ENCODE measurements at regions not wholly inside any gene's neighbourhood (a gene's known extent, or its start where the extent isn't known, plus 50 kb on each side); places are given as distances from the start of the nearest gene placed in this dataset.
"Not testable (repeated sequence)": the region's sequence is repeated elsewhere in the genome, so short reads cannot be mapped to it uniquely, and the experiment has no call there.

DNA sequence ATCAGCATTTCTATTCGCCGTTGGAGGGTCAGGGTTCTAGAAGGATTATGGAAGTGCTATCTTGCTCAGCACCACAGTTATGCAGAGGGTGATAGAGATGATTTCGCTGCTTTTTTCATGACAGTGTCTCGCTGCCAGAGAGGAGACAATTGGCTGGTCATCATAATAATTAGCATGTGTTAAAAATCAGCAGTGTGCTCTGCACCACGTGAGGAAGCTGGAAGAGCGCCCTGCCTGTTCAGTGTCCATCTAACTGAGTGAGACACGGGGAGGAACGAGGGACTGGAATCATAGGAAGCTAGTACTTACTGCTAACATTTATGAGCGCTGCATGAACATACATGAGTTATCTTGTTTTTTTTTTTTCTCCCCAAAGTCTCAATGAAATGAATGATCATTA is 116.2 kb upstream of the PLAAT1 start:
- no peak for DNase-seq

DNA sequence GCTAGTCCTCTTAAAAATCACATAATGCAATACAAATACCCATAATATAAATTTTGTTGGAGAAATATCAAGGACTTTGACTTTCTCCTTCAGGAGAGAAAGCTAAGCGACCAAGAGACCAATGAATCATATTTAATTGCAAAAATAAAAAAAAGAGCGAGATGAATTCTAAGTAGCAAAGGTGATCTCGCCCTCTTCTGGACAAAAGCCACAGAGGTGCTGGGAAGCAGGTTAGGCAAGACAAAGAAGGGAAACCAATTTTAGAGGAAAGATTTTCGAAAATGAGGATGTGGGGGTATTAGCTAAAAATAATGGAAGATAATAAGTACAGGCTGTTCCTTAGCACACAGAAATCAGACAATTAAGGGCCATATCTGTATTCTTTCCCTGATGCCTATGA is 111.4 kb upstream of the PLAAT1 start:
- DNase-seq, result no peak

DNA sequence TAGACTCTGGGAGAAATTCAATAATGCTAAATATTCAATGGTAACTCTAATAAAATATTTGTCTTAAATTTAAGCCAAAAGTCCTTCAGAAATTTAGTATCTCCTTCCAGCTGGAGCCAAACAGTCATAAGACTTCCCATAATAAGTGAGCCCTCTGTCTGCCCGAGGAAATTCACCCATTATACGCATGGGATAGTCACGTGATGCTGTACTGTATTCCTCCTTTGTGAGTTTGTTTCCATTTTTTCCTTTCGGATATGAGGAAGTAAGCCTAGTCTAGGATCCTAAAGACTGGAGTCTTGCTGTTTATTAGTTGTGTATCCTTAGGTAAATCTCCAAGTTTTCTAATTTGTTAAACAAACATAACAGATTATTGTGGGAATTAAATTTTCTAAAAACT is 110.4 kb upstream of the PLAAT1 start:
- no peak for DNase-seq

DNA sequence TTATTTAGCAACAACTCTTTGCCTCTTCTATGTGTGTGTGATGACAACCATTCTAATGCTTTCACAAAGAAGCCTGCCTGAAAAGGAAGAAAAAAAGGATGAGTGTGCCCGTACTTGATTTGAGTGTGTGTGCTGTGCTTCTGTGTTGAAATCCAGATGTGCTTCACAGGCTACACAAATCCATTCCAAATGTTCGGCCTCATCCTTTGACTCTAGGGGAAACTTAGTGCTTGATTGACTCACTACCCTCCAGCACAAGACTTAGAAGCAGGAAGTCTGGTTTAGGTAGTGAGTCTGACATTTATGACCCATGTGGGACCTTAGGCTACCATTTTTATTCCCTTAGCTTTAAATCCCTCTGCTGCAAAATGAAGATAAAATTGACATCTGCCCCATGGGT is 108.8 kb upstream of the PLAAT1 start:
- DNase-seq, result peak; percentile 58

DNA sequence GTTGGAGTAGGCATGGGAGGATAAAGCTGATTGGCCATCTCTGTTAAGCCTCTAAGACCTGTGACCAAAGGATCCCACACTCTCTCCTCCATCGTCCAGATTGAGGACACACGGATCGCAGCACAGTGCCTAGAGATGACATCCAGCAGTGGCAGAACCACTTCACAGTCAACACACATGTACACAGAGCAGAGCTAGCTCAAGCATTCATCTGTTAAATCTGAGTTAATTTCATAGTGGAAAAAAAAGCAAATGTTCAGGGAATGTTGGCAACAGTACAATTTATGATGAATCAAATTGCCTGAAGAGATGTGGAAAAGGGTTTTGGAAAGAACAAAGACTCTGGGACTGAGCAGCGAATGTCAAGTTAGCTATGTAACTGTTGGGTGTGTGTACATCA is 108.1 kb upstream of the PLAAT1 start:
- peak; percentile 73 for DNase-seq

DNA sequence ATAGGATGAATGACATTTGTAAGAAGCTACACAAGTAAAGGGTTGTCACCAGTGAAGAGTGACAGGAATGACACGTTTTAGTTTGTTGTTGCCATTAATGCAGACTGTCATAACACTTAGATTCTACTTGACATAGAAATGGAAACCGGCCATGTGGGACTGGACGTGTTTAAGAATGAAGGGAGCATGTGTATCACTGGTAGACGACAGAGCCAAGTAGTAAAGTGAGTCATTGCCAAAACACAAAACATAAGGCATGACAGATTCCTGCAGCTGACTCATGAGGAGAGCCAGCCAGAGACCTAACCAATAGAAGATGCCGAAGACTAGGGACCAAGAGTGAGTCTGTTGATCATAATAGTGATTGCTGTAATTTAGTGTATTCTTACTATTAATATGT is 106.2 kb upstream of the PLAAT1 start:
- DNase-seq, result peak; percentile 61

DNA sequence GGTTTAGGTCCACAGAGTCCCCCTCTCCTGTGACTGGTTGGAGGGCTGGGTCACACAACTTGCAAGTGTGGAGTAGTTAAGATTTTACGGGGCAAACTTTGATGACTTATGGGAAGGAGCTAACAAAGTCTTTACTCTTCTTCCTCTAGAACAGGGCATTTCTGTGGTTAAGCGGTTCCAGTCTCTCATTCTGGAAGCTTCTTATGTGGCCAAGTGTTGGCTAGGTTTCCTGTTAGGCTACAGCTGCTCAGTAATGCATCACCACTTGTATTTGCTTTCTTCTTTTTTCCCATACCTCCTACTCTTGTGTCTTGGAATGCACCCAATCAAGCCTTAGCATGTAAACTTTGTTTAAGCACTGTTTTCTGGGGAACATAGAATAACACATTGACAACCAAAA is 100.6 kb upstream of the PLAAT1 start:
- no peak for DNase-seq

DNA sequence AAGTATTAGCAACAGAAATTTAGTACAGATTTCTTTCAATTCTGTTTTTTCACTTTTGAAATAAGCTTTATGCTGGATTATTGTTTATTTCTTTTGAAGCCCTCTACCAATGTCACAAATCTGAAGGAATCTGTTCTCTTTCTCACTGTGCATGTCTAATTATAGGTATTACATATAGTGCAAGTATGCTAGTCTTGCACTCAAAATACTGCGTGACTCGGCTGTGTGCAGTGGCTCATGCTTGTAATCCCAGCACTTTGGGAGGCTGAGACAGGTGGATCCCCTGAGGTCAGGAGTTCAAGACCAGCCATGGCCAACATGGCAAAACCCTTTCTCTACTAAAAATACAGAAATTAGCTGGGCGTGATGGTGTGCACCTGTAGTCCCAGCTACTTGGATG is 95.8 kb upstream of the PLAAT1 start:
- no peak for DNase-seq

DNA sequence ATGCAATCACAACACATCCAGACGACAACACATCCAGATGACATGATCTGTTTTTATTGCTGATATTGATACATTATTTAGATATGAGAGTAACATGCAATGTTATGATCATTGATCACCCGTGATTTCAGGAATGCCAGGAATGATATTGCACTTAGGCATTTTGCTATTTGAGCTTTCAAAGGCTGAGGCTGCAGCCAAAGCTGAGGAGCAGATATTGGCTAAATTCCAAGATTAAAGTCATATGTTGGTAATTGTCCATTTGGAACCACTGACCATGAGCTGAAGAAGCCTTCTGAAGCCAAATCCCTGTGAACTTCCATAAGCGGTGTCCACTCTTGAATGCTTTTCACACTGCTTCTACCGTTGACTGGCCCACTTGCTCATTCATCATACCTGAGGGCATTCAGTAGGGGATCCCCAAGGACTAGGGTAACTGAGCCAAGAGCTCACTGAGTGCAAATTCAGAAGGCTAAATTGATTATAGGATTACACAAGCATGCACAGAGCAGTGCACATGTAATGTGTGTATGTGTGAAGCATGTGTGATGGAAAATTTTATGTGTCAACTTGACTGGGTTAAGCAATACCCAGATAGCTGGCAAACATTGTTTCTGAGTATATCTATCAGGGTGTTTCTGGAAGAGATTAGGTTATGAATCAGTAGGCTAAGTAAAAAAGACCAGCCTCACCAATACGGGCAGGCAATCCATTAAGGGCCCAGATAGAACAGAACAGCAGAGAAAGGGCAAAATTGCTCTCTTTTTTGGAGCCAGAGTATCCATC is 92.1 kb upstream of the PLAAT1 start:
- no peak for DNase-seq

DNA sequence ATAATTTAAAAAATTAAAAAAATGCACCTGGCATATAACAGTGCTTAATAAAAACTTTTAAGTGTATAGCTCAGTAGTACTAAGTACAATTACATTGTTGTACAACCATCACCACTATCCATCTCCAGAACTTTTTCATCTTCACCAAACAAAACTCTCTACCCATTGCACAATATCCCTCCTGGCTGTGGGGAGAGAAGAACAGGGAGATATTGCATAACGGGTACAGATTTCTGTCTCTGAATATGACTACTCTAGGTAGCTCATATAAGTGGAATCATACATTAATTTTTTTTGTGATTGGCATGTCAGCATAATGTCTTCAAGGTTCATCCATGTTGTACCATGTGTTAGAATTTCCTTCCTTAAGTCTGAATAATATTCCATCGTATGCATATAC is 91.0 kb upstream of the PLAAT1 start:
- no peak for DNase-seq

DNA sequence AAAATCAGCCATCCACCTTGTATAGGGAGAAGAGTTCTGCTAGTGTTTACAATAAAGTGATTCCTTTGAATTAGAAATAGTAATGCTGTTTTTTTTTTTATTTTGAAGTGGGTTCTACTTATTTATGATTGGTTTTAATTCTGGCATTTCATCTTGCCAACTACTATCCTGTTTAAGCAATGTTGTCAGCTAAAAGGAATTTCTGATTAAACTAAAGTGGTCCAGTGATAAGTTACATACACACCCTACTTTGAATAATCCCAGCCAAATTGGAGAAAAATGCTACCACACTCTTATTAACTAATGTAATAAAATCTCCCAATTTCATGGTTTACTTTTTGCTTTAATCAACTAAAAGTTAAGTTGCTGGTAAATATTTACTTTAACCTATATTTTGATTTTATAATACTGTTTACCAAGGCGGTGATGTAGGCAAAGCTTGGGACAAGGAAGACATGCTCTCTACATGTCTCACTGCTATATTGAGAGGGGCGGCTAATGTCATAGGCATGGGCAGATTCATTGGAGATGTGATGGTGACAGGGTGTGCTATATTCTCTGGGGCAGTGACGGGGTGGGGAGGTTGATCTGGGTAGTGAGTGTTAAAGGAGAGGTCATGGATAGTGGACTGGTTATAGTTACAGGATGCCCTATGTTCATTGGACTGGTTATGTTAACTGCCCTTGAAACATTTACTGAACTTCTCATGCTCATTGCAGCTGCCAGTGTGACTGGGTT is 85.8 kb upstream of the PLAAT1 start:
- DNase-seq, result not testable (repeated sequence)

DNA sequence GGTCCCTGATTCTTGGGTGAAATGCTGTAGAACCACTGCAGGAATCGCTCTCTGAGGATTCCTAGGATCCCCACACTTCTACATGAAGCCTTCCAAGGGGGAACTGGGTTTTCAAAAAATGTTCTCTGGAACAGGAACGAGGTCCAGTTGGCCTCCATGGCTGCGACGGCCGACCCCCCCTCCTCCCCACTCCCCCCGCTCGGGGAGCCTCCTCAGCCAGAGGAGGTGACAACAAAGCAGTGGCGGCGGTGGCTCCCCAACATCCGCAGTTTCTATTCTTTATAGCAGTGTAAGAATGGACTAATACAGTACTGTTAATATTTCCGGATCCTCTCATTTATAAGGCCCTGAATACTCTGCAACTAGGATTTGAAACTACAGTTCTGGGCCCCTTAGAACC is 84.0 kb upstream of the PLAAT1 start:
- DNase-seq, result no peak

DNA sequence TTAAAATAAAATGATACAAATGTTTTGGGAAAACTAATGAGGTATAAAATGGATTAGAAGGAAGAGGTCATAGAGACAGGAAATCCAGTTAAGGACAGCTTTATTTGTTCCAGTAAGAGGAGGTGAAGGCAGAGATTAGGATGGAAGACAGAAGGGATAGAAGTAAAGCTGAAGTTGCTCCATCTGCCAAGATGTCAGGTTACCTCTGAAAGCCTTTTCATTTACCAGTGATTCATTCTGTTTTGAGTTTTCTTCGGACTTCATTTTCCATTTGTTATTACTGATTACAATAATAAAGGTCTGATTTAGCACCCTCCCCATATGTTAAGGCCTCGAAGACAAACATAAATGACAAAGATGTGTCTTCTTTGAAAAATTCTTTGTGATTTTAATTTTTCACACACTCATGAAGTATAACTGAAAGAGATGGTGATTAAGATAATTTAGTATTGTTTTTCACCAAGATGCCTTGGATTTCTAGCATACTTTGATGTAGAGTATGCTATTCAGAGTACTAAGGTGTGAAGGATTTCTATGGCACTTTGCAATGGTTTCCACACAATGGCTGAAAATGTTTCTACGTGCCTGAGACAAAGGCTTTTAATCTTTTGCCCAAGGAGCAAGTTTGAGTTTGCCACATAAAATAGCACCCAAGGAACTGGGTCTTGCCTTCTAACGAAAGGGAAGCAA is 75.4 kb upstream of the PLAAT1 start:
- DNase-seq, result no peak

DNA sequence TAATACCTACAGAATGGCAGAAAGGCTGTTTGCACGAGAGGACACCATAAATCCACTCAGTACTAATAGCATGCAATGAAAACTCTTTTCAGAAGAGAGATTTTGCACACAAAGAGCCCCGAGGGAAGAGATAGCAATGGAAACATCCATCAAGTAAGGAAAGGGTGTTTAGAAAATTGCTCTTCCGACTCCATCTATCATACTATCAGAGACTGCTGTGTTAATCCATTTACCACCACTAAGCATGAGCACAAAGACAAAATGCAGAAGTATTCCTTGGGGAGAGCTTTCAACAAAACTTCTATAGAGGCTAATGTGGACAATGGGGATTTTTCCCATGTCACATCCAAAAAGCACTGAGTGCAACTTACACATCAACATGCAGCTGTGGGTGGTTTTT is 72.1 kb upstream of the PLAAT1 start:
- DNase-seq, result no peak

DNA sequence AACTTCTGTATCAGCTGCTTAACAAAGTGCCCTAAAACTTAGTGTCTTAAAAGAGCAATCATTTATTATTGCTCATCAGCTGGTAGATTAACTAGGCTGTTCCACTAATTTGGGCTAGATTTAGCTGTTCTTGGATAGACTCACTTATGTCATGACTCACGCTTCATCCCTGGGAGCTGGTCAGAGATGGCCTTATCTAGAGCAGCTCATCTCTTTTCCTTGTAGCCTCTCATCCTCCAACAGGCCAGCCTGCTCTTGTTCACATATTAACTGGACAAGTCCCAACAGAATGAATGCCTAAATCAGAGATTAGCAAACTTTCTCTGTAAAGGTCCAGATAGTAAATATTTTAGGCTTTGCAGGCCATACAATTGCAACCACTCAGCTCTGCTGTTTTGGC is 66.9 kb upstream of the PLAAT1 start:
- no peak for DNase-seq

DNA sequence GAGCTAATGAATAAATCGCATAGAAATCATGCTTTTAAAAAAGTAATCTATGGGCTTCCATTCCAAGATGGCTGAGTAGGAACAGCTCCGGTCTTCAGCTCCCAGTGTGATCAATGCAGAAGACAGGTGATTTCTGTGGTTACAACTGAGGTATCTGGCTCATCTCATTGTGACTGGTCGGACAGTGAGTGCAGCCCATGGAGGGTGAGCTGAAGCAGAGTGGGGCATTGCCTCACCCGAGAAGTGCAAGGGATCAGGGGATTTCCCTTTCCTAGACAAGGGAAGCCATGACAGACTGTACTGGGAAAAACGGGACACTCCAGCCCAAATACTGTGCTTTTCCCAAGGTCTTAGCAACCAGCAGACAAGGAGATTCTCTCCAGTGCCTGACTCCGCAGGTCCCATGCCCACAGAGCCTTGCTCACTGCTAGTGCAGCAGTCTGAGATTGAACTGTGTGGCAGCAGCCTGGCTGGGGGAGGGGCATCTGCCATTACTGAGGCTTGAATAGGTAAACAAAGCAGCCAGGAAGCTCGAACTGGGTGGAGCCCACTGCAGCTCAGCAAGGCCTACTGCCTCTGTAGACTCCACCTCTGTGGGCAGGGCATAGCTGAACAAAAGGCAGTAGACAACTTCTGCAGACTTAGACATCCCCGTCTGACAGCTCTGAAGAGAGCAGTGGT is 61.5 kb upstream of the PLAAT1 start:
- DNase-seq, result not testable (repeated sequence)

DNA sequence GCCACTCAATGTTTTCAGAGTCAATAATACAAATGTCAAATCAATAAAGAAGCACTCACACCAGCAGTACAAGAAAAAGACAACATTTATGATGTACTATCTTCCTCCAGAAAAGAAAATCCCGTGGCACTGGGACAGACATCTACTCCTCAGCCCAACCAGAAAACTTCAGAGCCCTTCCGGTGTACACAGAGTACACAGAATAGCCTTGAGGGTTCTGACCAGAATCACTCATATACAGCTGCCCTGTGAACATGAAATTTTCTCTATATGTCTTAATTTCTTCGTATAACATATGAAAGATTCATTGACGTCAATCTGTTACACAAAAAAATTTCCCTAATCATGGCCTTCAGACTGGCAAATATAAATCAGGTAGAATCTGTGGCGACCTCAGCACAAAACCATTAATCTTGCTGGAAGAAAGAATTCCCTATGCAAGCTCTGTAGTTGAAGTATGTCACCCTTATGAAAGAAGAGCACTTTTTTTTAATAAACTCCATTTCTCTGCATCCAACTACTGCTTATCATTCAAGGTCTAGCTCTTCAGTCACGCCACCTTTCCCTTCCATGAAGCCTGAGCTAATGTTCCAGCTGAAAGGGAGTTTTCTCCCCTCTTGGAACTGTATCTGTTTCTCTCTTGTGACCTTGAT is 53.8 kb upstream of the PLAAT1 start:
- no peak for DNase-seq

DNA sequence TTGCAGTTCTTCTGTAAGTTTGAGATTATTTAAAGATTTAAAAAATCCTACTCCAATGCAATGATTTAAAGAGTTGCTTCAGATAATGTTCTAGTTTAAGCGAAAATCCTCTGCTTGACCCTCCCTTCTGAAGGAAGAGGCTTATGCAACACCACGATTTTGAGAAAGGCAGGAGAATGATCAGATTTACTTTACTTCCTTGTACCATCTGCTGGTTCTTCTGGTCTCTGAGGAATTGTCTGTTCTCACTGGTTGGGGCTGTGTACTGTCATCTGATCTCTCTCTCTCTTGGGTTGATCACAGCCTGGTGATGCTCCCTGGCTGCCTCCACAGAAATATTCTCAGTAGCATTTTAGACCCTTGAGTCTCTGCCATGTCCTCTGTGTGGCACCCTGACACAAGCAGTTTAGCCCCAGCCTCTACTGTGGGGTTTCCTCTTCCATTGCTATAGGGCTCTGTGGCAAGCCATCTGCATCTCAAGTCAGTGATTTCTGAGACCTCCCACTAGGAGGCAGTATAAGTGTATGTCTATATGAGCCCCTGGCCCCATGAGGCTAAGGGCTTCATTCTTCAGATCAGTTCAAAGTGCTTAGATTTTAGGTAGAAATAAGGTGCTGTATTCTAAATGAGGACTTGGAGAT is 50.8 kb upstream of the PLAAT1 start:
- no peak for DNase-seq

All from skin of body (tissue), 1 donor.